Hepatocyte (in vitro differentiated cells): ENCODE measurements at regions not wholly inside any gene's neighbourhood (a gene's known extent, or its start where the extent isn't known, plus 50 kb on each side); places are given as distances from the start of the nearest gene placed in this dataset.

ENCODE experiments used
- EZH2phosphoT487 ChIP-seq: fragments of 200-600 bp; sonication (generic); IDR thresholded peaks from one replicate; pipeline ENCODE4 v1.6.1; 2018; ENCODE audit warnings: antibody characterized with exemption, mild to moderate bottlenecking, low read depth, moderate library complexity; ENCODE audit not compliant: unreplicated experiment, severe bottlenecking
- TF ChIP-seq, protein P1 (sequence below): fragments of 200-600 bp; sonication (generic); IDR thresholded peaks from 2 replicates; pipeline ENCODE4 v1.5.1; 2016; ENCODE audit warnings: antibody characterized with exemption, mild to moderate bottlenecking; ENCODE audit not compliant: poor library complexity

DNA sequence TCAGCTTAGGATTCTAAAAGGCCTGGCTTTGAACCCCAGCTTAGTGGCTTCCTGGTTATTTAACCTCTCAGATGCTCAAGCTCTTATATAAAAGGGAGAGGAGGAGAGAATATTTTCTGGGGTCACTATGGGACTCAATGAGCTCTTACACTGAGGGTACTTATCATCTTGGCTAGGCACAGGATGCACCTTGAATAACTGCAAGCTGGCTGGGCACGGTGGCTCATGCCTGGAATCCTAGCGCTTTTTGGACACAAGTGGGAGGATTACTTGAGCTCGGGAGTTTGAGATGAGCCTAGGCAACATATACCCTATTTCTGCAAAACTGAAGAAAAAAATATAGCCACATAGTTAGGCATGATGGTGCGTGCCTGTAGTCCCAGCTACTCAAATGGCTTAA lies 665.3 kb upstream of the RBFOX1 start:
- TF ChIP-seq, protein P1, sequence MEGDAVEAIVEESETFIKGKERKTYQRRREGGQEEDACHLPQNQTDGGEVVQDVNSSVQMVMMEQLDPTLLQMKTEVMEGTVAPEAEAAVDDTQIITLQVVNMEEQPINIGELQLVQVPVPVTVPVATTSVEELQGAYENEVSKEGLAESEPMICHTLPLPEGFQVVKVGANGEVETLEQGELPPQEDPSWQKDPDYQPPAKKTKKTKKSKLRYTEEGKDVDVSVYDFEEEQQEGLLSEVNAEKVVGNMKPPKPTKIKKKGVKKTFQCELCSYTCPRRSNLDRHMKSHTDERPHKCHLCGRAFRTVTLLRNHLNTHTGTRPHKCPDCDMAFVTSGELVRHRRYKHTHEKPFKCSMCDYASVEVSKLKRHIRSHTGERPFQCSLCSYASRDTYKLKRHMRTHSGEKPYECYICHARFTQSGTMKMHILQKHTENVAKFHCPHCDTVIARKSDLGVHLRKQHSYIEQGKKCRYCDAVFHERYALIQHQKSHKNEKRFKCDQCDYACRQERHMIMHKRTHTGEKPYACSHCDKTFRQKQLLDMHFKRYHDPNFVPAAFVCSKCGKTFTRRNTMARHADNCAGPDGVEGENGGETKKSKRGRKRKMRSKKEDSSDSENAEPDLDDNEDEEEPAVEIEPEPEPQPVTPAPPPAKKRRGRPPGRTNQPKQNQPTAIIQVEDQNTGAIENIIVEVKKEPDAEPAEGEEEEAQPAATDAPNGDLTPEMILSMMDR: no peak
- TF ChIP-seq EZH2phosphoT487: no peak
